H1 (cell line): ENCODE measurements at regions not wholly inside any gene's neighbourhood (a gene's known extent, or its start where the extent isn't known, plus 50 kb on each side); places are given as distances from the start of the nearest gene placed in this dataset.

Experiments used
- CTCF ChIA-PET: fragments of 300-600 bp; sonication (Branson Sonifier 250); formaldehyde crosslinking; loops from one replicate; lab custom pipeline; 2021; ENCODE audit not compliant: partially characterized antibody; lab: Charles Lee
- POLR2A ChIA-PET: fragments of 300-600 bp; sonication (Branson Sonifier 250); formaldehyde crosslinking; loops from one replicate; lab custom pipeline; 2021; ENCODE audit warnings: inconsistent platforms; ENCODE audit not compliant: partially characterized antibody; lab: Charles Lee
- DNase-seq, 2 experiments: peaks; one replicate each; pipeline versions ENCODE4 v3.0.0 to v3.0.0-alpha.2; 2010 to 2022; ENCODE audit warnings: low spot score in 2 of 2, low read depth in 1 of 2, mixed read lengths in 1 of 2
- FAIRE-seq: peaks from 2 replicates; lab custom pipeline; 2011; peaks lifted over from hg19 to GRCh38; lab: Jason Lieb, UNC
- H2AFZ ChIP-seq: 2 replicates; pipeline ENCODE4 v1.8.1; 2012; ENCODE audit warnings: low read length, inconsistent platforms
- H2AK5ac ChIP-seq: 2 replicates; pipeline ENCODE4 v1.6.1; 2013; ENCODE audit warnings: low read depth, low read length
- H2BK120ac ChIP-seq: replicated peaks from 2 replicates; pipeline ENCODE3; 2013; ENCODE audit warnings: low read depth, low read length, inconsistent platforms
- H2BK12ac ChIP-seq: 2 replicates; pipeline ENCODE4 v1.6.1; 2013; ENCODE audit warnings: low read depth, low read length
- H2BK15ac ChIP-seq: 2 replicates; pipeline ENCODE4 v1.6.1; 2013; ENCODE audit warnings: low read length
- H2BK20ac ChIP-seq: 2 replicates; pipeline ENCODE4 v1.6.1; 2013; ENCODE audit warnings: low read length
- H2BK5ac ChIP-seq: 2 replicates; pipeline ENCODE4 v1.6.1; 2013; ENCODE audit warnings: low read depth, low read length
- H3K14ac ChIP-seq: 2 replicates; pipeline ENCODE4 v1.6.1; 2013; ENCODE audit warnings: inconsistent platforms; ENCODE audit not compliant: insufficient read length
- H3K18ac ChIP-seq: 2 replicates; pipeline ENCODE4 v1.6.1; 2013; ENCODE audit warnings: low read length; ENCODE audit errors: extremely low read depth
- H3K23ac ChIP-seq: 2 replicates; pipeline ENCODE4 v1.6.1; 2013; ENCODE audit warnings: inconsistent platforms; ENCODE audit not compliant: insufficient read length
- H3K23me2 ChIP-seq: 2 replicates; pipeline ENCODE4 v1.6.1; 2013; ENCODE audit warnings: low read depth, low read length
- H3K27ac ChIP-seq: 2 replicates; pipeline ENCODE4 v1.6.1; 2011; ENCODE audit warnings: low read depth, low read length, inconsistent platforms
- H3K27me3 ChIP-seq, 4 experiments: replicated peaks in 1 of 4; 1 replicate in 1 of 4; 2 replicates in 3 of 4; pipeline versions ENCODE4 v1.6.1 to v1.8.1; 2011 to 2013; ENCODE audit warnings: low read length in 3 of 4, mild to moderate bottlenecking in 3 of 4, inconsistent platforms in 2 of 4, mixed read lengths in 2 of 4, moderate library complexity in 1 of 4; ENCODE audit not compliant: control insufficient read depth in 3 of 4, insufficient read depth in 3 of 4; ENCODE audit errors: extremely low read depth in 1 of 4
- H3K36me3 ChIP-seq, 4 experiments: 2 replicates each; pipeline versions ENCODE4 v1.6.1 to v1.8.1; 2011 to 2013; ENCODE audit warnings: mild to moderate bottlenecking in 4 of 4, low read length in 3 of 4, moderate library complexity in 2 of 4, control low read depth in 1 of 4, inconsistent platforms in 1 of 4; ENCODE audit not compliant: insufficient read depth in 4 of 4, control insufficient read depth in 2 of 4
- H3K4ac ChIP-seq: replicated peaks from 2 replicates; pipeline ENCODE3; 2013; ENCODE audit warnings: low read length, low read depth, mixed read lengths, inconsistent platforms; ENCODE audit not compliant: insufficient read length
- H3K4me1 ChIP-seq, 4 experiments: replicated peaks in 1 of 4; 1 replicate in 1 of 4; 2 replicates in 3 of 4; pipeline versions ENCODE4 v1.6.1 to v1.8.1; 2011 to 2013; ENCODE audit warnings: low read length in 3 of 4, inconsistent platforms in 2 of 4, mixed read lengths in 1 of 4; ENCODE audit not compliant: insufficient read depth in 4 of 4, control insufficient read depth in 3 of 4
- H3K4me2 ChIP-seq, 2 experiments: 2 replicates each; pipeline versions ENCODE4 v1.6.1 to v1.8.1; 2011 to 2013; ENCODE audit warnings: low read depth in 2 of 2, low read length in 2 of 2, control low read depth in 1 of 2, inconsistent platforms in 1 of 2, mild to moderate bottlenecking in 1 of 2; ENCODE audit not compliant: insufficient read depth in 1 of 2
- H3K4me3 ChIP-seq, 4 experiments: fragments of 200-600, 300-600 bp in 1 of 4; sonication (generic), shearing (Covaris generic), sonication (Bioruptor Twin) in 1 of 4; 2 replicates each; pipeline versions ENCODE4 v1.5.1 to v1.8.1; 2011 to 2016; ENCODE audit warnings: low read length in 4 of 4, low read depth in 3 of 4, control low read depth in 2 of 4, inconsistent platforms in 2 of 4, mild to moderate bottlenecking in 2 of 4, mixed read lengths in 1 of 4, moderate library complexity in 1 of 4; ENCODE audit not compliant: insufficient read depth in 2 of 4; ENCODE audit errors: extremely low read depth in 1 of 4
- H3K56ac ChIP-seq: replicated peaks from 2 replicates; pipeline ENCODE3; 2013; ENCODE audit warnings: low read depth, mild to moderate bottlenecking, mixed read lengths, low read length, inconsistent platforms; ENCODE audit not compliant: insufficient read length
- H3K79me1 ChIP-seq: 2 replicates; pipeline ENCODE4 v1.6.1; 2013; ENCODE audit warnings: low read depth, low read length, control low read depth
- H3K79me2 ChIP-seq, 2 experiments: 2 replicates each; pipeline versions ENCODE4 v1.6.1 to v1.8.1; 2012 to 2013; ENCODE audit warnings: low read length in 2 of 2, mild to moderate bottlenecking in 2 of 2, inconsistent platforms in 1 of 2; ENCODE audit not compliant: insufficient read depth in 2 of 2, control insufficient read depth in 1 of 2
- H3K9ac ChIP-seq, 4 experiments: replicated peaks in 1 of 4; 1 replicate in 1 of 4; 2 replicates in 3 of 4; pipeline versions ENCODE4 v1.6.1 to v1.8.1; 2011 to 2013; ENCODE audit warnings: low read depth in 3 of 4, low read length in 3 of 4, control low read depth in 2 of 4, mild to moderate bottlenecking in 2 of 4, moderate library complexity in 2 of 4, inconsistent platforms in 1 of 4; ENCODE audit errors: extremely low read depth in 1 of 4
- H3K9me3 ChIP-seq, 2 experiments: 2 replicates each; pipeline versions ENCODE4 v1.6.1 to v1.8.1; 2012 to 2013; ENCODE audit warnings: mild to moderate bottlenecking in 2 of 2, moderate library complexity in 2 of 2, control low read depth in 1 of 2, inconsistent platforms in 1 of 2, low read depth in 1 of 2, low read length in 1 of 2, mixed read lengths in 1 of 2; ENCODE audit not compliant: insufficient read depth in 2 of 2
- H4K20me1 ChIP-seq, 2 experiments: replicated peaks in 1 of 2; 2 replicates each; pipeline versions ENCODE3 to v1.8.1; 2011 to 2013; ENCODE audit warnings: inconsistent platforms in 2 of 2, low read length in 2 of 2, mild to moderate bottlenecking in 1 of 2; ENCODE audit not compliant: insufficient read depth in 2 of 2, control insufficient read depth in 1 of 2
- H4K5ac ChIP-seq: 2 replicates; pipeline ENCODE4 v1.6.1; 2013; ENCODE audit warnings: low read length, low read depth, mixed read lengths, inconsistent platforms; ENCODE audit not compliant: insufficient read length
- H4K8ac ChIP-seq: 2 replicates; pipeline ENCODE4 v1.8.0; 2013; ENCODE audit warnings: mild to moderate bottlenecking, moderate library complexity, low read length, inconsistent platforms; ENCODE audit not compliant: insufficient read depth; ENCODE audit errors: extremely low read depth
- H4K91ac ChIP-seq: replicated peaks from 2 replicates; pipeline ENCODE3; 2013; ENCODE audit warnings: low read length, mixed read lengths, inconsistent platforms; ENCODE audit not compliant: insufficient read length
- CREB1 ChIP-seq: IDR thresholded peaks from 2 replicates; pipeline ENCODE4 v1.6.1; 2012; ENCODE audit warnings: inconsistent platforms
- PHF8 ChIP-seq: fragments of 200-600 bp; sonication (generic); conservative IDR thresholded peaks from 2 replicates; pipeline ENCODE4 v1.7.1; 2012; ENCODE audit warnings: low read depth, mild to moderate bottlenecking, inconsistent platforms, low read length, moderate library complexity
- TAF1 ChIP-seq: IDR thresholded peaks from 2 replicates; pipeline ENCODE4 v1.6.1; 2011; ENCODE audit warnings: mild to moderate bottlenecking, low read depth, low read length
- WGBS, 2 experiments: shearing (Covaris generic) in 1 of 2; methylation state at CpG; one replicate each; pipeline versions ENCODE4 v1.1.6 to v1.1.7; 2013 to 2015; ENCODE audit warnings: low lambda C conversion rate in 2 of 2, mixed read lengths in 2 of 2, inconsistent platforms in 1 of 2, low coverage in 1 of 2, missing lambda C conversion rate in 1 of 2; ENCODE audit not compliant: insufficient replicate concordance in 2 of 2, insufficient coverage in 1 of 2, insufficient read length in 1 of 2; ENCODE audit errors: extremely low coverage in 1 of 2, missing lambda C conversion rate in 1 of 2; 5-methylcytosine and 5-hydroxymethylcytosine counted together

- Histone ChIP-seq H4K8ac (no peak overlapping the region), H4K91ac (no peak overlapping the region), H2BK5ac (no peak overlapping the region), H3K4me3 (no peak overlapping the region), H2BK15ac (no peak overlapping the region), H3K79me1 (no peaks in the 10 kb centered on the region), H3K36me3 (no peaks in the 10 kb centered on the region), H3K4me1 (peaks cover 0 to 4% (median 1%) of the 10 kb centered on the region in 4 experiments; a peak in 2 of 7 replicates), H2BK12ac (no peak overlapping the region), H3K9me3 (no peaks in the 10 kb centered on the region), H3K79me2 (no peaks in the 10 kb centered on the region), H3K27me3 (no peaks in the 10 kb centered on the region), H3K27ac (no peak overlapping the region), H4K5ac (no peak overlapping the region), H3K14ac (no peak overlapping the region), H3K4ac (no peak overlapping the region), H2AFZ (no peak overlapping the region), H2BK120ac (no peak overlapping the region), H2BK20ac (no peak overlapping the region), H3K9ac (no peak overlapping the region), H3K56ac (no peak overlapping the region), H4K20me1 (no peaks in the 10 kb centered on the region), H3K23ac (no peak overlapping the region), H3K4me2 (no peak overlapping the region), H3K18ac (no peak overlapping the region), H2AK5ac (no peak overlapping the region), H3K23me2 (no peaks in the 10 kb centered on the region)
- POLR2A ChIA-PET, result interaction anchor here (0.6 kb wide), 1 partner anchor 387 kb away, joined by 3 read pairs; no protein-coding TSS in a partner anchor
- FAIRE-seq, result no peak
- no peak for TF ChIP-seq PHF8
- TF ChIP-seq TAF1, result no peak
- no peak for TF ChIP-seq CREB1
- DNase-seq, result no peak
- CTCF ChIA-PET, result interaction anchor here (0.8 to 1.2 kb wide), 4 partner anchors 13 to 149 kb away, joined by 3 read pairs; no protein-coding TSS in a partner anchor
- WGBS, 2 experiments, result 83% methylated on average over 5 of the region's 5 CpGs; no CpG with 5 or more reads in 1 of the 2 experiments
These were observed 345.0 kb downstream of the QKI start for GRCh38 chr6:163759542-163759941.
